GM12878 (cell line): ENCODE measurements at regions not wholly inside any gene's neighbourhood (a gene's known extent, or its start where the extent isn't known, plus 50 kb on each side); places are given as distances from the start of the nearest gene placed in this dataset.

ENCODE experiments used
- ATAC-seq: fragments of 200-7000 bp; cut with Tn5 transposase; 3 replicates; pipeline ENCODE4 v1.9.1; 2020; ENCODE audit warnings: mild to moderate bottlenecking, moderate library complexity
- BruUV-seq: library from RNA; stranded (reverse); fragments of 400-500 nt; replicated peaks from 2 replicates; lab custom pipeline; 2021; lab: Mats Ljungman, UMichigan
- CTCF ChIA-PET: fragments of 300-600 bp; sonication (Branson Sonifier 250); formaldehyde crosslinking; extraction: SDS; loops from one replicate; lab custom pipeline; 2021; ENCODE audit warnings: inconsistent platforms; lab: Yijun Ruan, JAX
- POLR2A ChIA-PET: fragments of 350-600 bp; formaldehyde crosslinking; extraction: SDS; loops from one replicate; lab custom pipeline; 2021; ENCODE audit warnings: inconsistent platforms; lab: Charles Lee
- RAD21 ChIA-PET: fragments of 300-600 bp; sonication (Branson Sonifier 250); formaldehyde crosslinking; loops from one replicate; lab custom pipeline; 2023; ENCODE audit warnings: antibody characterized with exemption; ENCODE audit not compliant: unreplicated experiment; lab: Charles Lee
- SMC1A ChIA-PET: fragments of 300-600 bp; sonication (Branson Sonifier 250); formaldehyde crosslinking; loops from one replicate; lab custom pipeline; 2023; ENCODE audit not compliant: unreplicated experiment, uncharacterized antibody; lab: Charles Lee
- DNase-seq: peaks from one replicate; pipeline ENCODE4 v3.0.0-alpha.2; 2011; ENCODE audit warnings: low read depth, low spot score
- FAIRE-seq: peaks from 3 replicates; lab custom pipeline; 2011; peaks lifted over from hg19 to GRCh38; lab: Jason Lieb, UNC
- H2AFZ ChIP-seq: 2 replicates; pipeline ENCODE4 v1.6.0; 2011; ENCODE audit warnings: low read depth, low read length, control low read depth; ENCODE audit not compliant: control insufficient read depth
- H3K27ac ChIP-seq: 2 replicates; pipeline ENCODE4 v1.5.1; 2011; ENCODE audit warnings: control low read depth; ENCODE audit not compliant: control insufficient read depth, insufficient read depth
- H3K27me3 ChIP-seq, 2 experiments: replicated peaks in 1 of 2; 2 replicates each; pipeline versions ENCODE4 v1.6.0 to v1.6.1; 2011; ENCODE audit warnings: low read length in 1 of 2; ENCODE audit not compliant: control insufficient read depth in 2 of 2, insufficient read depth in 2 of 2
- H3K36me3 ChIP-seq, 2 experiments: 2 replicates each; pipeline ENCODE4 v1.5.1; 2011; ENCODE audit warnings: low read length in 1 of 2; ENCODE audit not compliant: control insufficient read depth in 2 of 2, insufficient read depth in 2 of 2
- H3K4me1 ChIP-seq: 2 replicates; pipeline ENCODE4 v1.6.1; 2011; ENCODE audit warnings: mild to moderate bottlenecking, low read length, moderate library complexity, mixed read lengths; ENCODE audit not compliant: control insufficient read depth, insufficient read depth
- H3K4me2 ChIP-seq: 2 replicates; pipeline ENCODE4 v1.6.0; 2011; ENCODE audit warnings: control low read depth; ENCODE audit not compliant: control insufficient read depth, insufficient read depth
- H3K4me3 ChIP-seq: fragments of 200-600 bp; sonication (generic); 2 replicates; pipeline ENCODE4 v1.5.1; 2016
- H3K79me2 ChIP-seq: 2 replicates; pipeline ENCODE4 v1.6.0; 2011; ENCODE audit warnings: low read length; ENCODE audit not compliant: control insufficient read depth, insufficient read depth
- H3K9ac ChIP-seq: 2 replicates; pipeline ENCODE4 v1.8.0; 2011; ENCODE audit warnings: low read length, control low read depth, mixed read lengths; ENCODE audit not compliant: control insufficient read depth, insufficient read depth
- H3K9me3 ChIP-seq: replicated peaks from 3 replicates; pipeline ENCODE4 v1.5.1; 2011; ENCODE audit warnings: mild to moderate bottlenecking, low read length; ENCODE audit not compliant: control insufficient read depth, insufficient read depth
- H4K20me1 ChIP-seq: 2 replicates; pipeline ENCODE4 v1.6.0; 2011; ENCODE audit not compliant: control insufficient read depth, insufficient read depth
- BHLHE40 ChIP-seq, 2 experiments: fragments of 450-650 bp in 1 of 2; IDR thresholded peaks; 2 replicates each; pipeline ENCODE4 v1.6.1; 2011 to 2017; ENCODE audit warnings: low read depth in 2 of 2, borderline replicate concordance in 1 of 2, improper control_type of control experiment in 1 of 2, low read length in 1 of 2, mild to moderate bottlenecking in 1 of 2
- HSF1 ChIP-seq: fragments of 150-350 bp; IDR thresholded peaks from 2 replicates; pipeline ENCODE4 v1.6.1; 2014; ENCODE audit warnings: mild to moderate bottlenecking, low read depth, low read length
- WGBS: methylation state at CpG from one replicate; pipeline ENCODE4 v1.1.6; 2016; ENCODE audit warnings: low lambda C conversion rate; ENCODE audit not compliant: insufficient replicate concordance, insufficient coverage; ENCODE audit errors: missing lambda C conversion rate; 5-methylcytosine and 5-hydroxymethylcytosine counted together
- in situ Hi-C: fragments of 300-500 bp; cut with MboI; formaldehyde crosslinking; loops from 9 replicates; pipeline ENCODE4 v1.14.3; 2018; ENCODE audit warnings: mixed read lengths
- intact Hi-C: fragments of 100-400 bp; cut with micrococcal nuclease; formaldehyde crosslinking; loops from one replicate; pipeline ENCODE4 v1.14.2; 2022; ENCODE audit not compliant: unreplicated experiment
- TF ChIP-seq, protein P1 (sequence below): IDR thresholded peaks from 2 replicates; pipeline ENCODE4 v1.6.1; 2011; ENCODE audit warnings: mild to moderate bottlenecking, low read depth, low read length, moderate library complexity; ENCODE audit not compliant: insufficient replicate concordance

- TF ChIP-seq HSF1: no peak
These were observed 457.3 kb downstream of the ADCYAP1 start (continued) for GRCh38 chr18:1361936-1362335.

- no peak overlapping the region for H2AFZ ChIP-seq
- H3K79me2 ChIP-seq: no peaks in the 10 kb centered on the region
- H3K4me3 ChIP-seq: no peak overlapping the region
- intact Hi-C loops: no loop called here
- no peaks in the 10 kb centered on the region for H3K27me3 ChIP-seq
- H4K20me1 ChIP-seq: no peaks in the 10 kb centered on the region
- in situ Hi-C loops: no loop called here
- ChIA-PET SMC1A (interaction anchor here (1.0 kb wide), 1 partner anchor 24 kb away, joined by 3 read pairs; no protein-coding TSS in a partner anchor), CTCF (no interaction called here), RAD21 (interaction anchor here (0.7 kb wide), 1 partner anchor 593 kb away, joined by 3 read pairs; no protein-coding TSS in a partner anchor), POLR2A (no interaction called here)
- H3K9me3 ChIP-seq: no peaks in the 10 kb centered on the region
- no peaks in the 10 kb centered on the region for H3K36me3 ChIP-seq
- ATAC-seq: peak; percentile 81
- no peak for DNase-seq
- H3K27ac ChIP-seq: no peak overlapping the region
- no peak overlapping the region for H3K9ac ChIP-seq
- H3K4me1 ChIP-seq: no peaks in the 10 kb centered on the region
- WGBS: 52% methylated on average over 6 of the region's 6 CpGs
- BruUV-seq: no TSS peak
- H3K4me2 ChIP-seq: no peak overlapping the region
- 0 out of 4 replicates have a peak, but pooled peaks of 1 of the 2 experiments have one; percentile 14 for TF ChIP-seq BHLHE40 (IDR thresholded peaks at IDR 0.05; ENCODE audit: borderline replicate concordance in 1 of 2, low read depth in 2 of 2, low read length in 1 of 2)
- TF ChIP-seq, protein P1, sequence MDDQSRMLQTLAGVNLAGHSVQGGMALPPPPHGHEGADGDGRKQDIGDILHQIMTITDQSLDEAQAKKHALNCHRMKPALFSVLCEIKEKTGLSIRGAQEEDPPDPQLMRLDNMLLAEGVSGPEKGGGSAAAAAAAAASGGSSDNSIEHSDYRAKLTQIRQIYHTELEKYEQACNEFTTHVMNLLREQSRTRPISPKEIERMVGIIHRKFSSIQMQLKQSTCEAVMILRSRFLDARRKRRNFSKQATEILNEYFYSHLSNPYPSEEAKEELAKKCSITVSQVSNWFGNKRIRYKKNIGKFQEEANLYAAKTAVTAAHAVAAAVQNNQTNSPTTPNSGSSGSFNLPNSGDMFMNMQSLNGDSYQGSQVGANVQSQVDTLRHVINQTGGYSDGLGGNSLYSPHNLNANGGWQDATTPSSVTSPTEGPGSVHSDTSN: no peak
- FAIRE-seq: no peak
These were observed 465.9 kb downstream of the ADCYAP1 start for GRCh38 chr18:1370552-1370951.
